Glutamatergic neuron (in vitro differentiated cells): ENCODE measurements at regions not wholly inside any gene's neighbourhood (a gene's known extent, or its start where the extent isn't known, plus 50 kb on each side); places are given as distances from the start of the nearest gene placed in this dataset.
"Not testable (repeated sequence)": the region's sequence is repeated elsewhere in the genome, so short reads cannot be mapped to it uniquely, and the experiment has no call there.

Experiments
- DNase-seq: peaks from one replicate; pipeline ENCODE4 v3.0.0; 2022
- H3K27ac Mint-ChIP-seq: one replicate; pipeline ENCODE4 v1.8.0; 2020; ENCODE audit warnings: mild to moderate bottlenecking, mixed read lengths, inconsistent platforms; ENCODE audit not compliant: unreplicated experiment
- H3K27me3 Mint-ChIP-seq: one replicate; pipeline ENCODE4 v1.8.0; 2020; ENCODE audit warnings: mild to moderate bottlenecking, moderate library complexity, mixed read lengths, inconsistent platforms; ENCODE audit not compliant: unreplicated experiment
- H3K36me3 Mint-ChIP-seq: one replicate; pipeline ENCODE4 v1.8.0; 2020; ENCODE audit warnings: mild to moderate bottlenecking, mixed read lengths, inconsistent platforms; ENCODE audit not compliant: unreplicated experiment
- H3K4me1 Mint-ChIP-seq: one replicate; pipeline ENCODE4 v1.8.0; 2020; ENCODE audit warnings: mild to moderate bottlenecking, low read depth, mixed read lengths, inconsistent platforms; ENCODE audit not compliant: unreplicated experiment
- H3K4me3 Mint-ChIP-seq: one replicate; pipeline ENCODE4 v1.8.0; 2020; ENCODE audit warnings: mild to moderate bottlenecking, mixed read lengths, inconsistent platforms; ENCODE audit not compliant: unreplicated experiment
- H3K9me3 Mint-ChIP-seq: one replicate; pipeline ENCODE4 v1.8.0; 2020; ENCODE audit warnings: mild to moderate bottlenecking, moderate library complexity, mixed read lengths, inconsistent platforms; ENCODE audit not compliant: unreplicated experiment
- CTCF ChIP-seq: fragments of 200-600 bp; sonication (generic); IDR thresholded peaks from one replicate; pipeline ENCODE4 v1.5.0; 2021; ENCODE audit not compliant: partially characterized antibody, unreplicated experiment

- DNase-seq = no peak
- Mint-ChIP-seq H3K9me3 (peaks cover 4% of the 10 kb centered on the region), H3K4me1 (peaks cover 7% of the 10 kb centered on the region), H3K27me3 (no peaks in the 10 kb centered on the region), H3K36me3 (peaks cover 14% of the 10 kb centered on the region), H3K27ac (no peak overlapping the region), H3K4me3 (no peak overlapping the region)
- no peak for TF ChIP-seq CTCF
These were observed 185.5 kb upstream of the ANKRD28 start for GRCh38 chr3:15983232-15983631.

- no peak for DNase-seq
- no peak for TF ChIP-seq CTCF
- no peak overlapping the region for H3K27ac Mint-ChIP-seq
- H3K9me3 Mint-ChIP-seq = peaks cover 7% of the 10 kb centered on the region
- H3K27me3 Mint-ChIP-seq = no peaks in the 10 kb centered on the region
- peaks cover 2% of the 10 kb centered on the region for H3K4me1 Mint-ChIP-seq
- no peak overlapping the region for H3K4me3 Mint-ChIP-seq
- H3K36me3 Mint-ChIP-seq = peaks cover 18% of the 10 kb centered on the region
These were observed 185.9 kb upstream of the ANKRD28 start for GRCh38 chr3:15983693-15984092.

- H3K4me1 Mint-ChIP-seq = no peaks in the 10 kb centered on the region
- peaks cover 26% of the 10 kb centered on the region for H3K36me3 Mint-ChIP-seq
- H3K4me3 Mint-ChIP-seq = no peak overlapping the region
- no peaks in the 10 kb centered on the region for H3K27me3 Mint-ChIP-seq
- TF ChIP-seq CTCF = peak; percentile 15
- H3K9me3 Mint-ChIP-seq = peaks cover 8% of the 10 kb centered on the region
- no peak for DNase-seq
- H3K27ac Mint-ChIP-seq = no peak overlapping the region
These were observed 185.1 kb upstream of the GALNT15 start for GRCh38 chr3:15989419-15989818.

GRCh38 chr3:15993660-15994059 is 180.8 kb upstream of the GALNT15 start:
- not testable (repeated sequence) for H3K27me3 Mint-ChIP-seq, H3K36me3 Mint-ChIP-seq, H3K4me3 Mint-ChIP-seq, DNase-seq, H3K4me1 Mint-ChIP-seq, H3K9me3 Mint-ChIP-seq, H3K27ac Mint-ChIP-seq

- not testable (repeated sequence) for H3K4me3 Mint-ChIP-seq
- H3K4me1 Mint-ChIP-seq = peaks cover 14% of the 10 kb centered on the region
These were observed 178.0 kb upstream of the GALNT15 start for GRCh38 chr3:15996496-15996895.

GRCh38 chr3:15997274-15997943 is 177.1 kb upstream of the GALNT15 start:
- no peak for DNase-seq
- Mint-ChIP-seq H3K27ac (peak overlapping the region; percentile 76), H3K9me3 (peaks cover 6% of the 10 kb centered on the region), H3K36me3 (no peaks in the 10 kb centered on the region), H3K27me3 (no peaks in the 10 kb centered on the region), H3K4me3 (peak overlapping the region; percentile 16), H3K4me1 (peaks cover 14% of the 10 kb centered on the region)
- TF ChIP-seq CTCF = no peak

More at GRCh38 chr3:15996496-15996895, 178.0 kb upstream of the GALNT15 start:
- H3K9me3 Mint-ChIP-seq, H3K36me3 Mint-ChIP-seq, DNase-seq, H3K27me3 Mint-ChIP-seq: not testable (repeated sequence)
- peak overlapping the region; percentile 82 for H3K27ac Mint-ChIP-seq
